ENCODE measurements at regions not wholly inside any gene's neighbourhood (a gene's known extent, or its start where the extent isn't known, plus 50 kb on each side); places are given as distances from the start of the nearest gene placed in this dataset.

GRCh38 chr5:58255970-58256369 is 203.9 kb downstream of the PLK2 start:
- Histone ChIP-seq H3K36me3 (replicated peaks in 1 of 2; ENCODE audit: control insufficient read depth in 1 of 2, insufficient read depth in 2 of 2, low read length in 1 of 2) (no peaks in the 10 kb centered on the region), H2AFZ (ENCODE audit: low read depth) (no peak overlapping the region), H3K4me2 (no peak overlapping the region), H3K9me2 (no peaks in the 10 kb centered on the region), H3K4me1 (ENCODE audit: control insufficient read depth in 1 of 2, insufficient read depth in 2 of 2, low read depth in 1 of 2, low read length in 1 of 2) (peaks cover 0 to 16% of the 10 kb centered on the region in 2 experiments; a peak in 3 of 4 replicates), H3K9ac (no peak overlapping the region), H3K79me2 (ENCODE audit: insufficient read depth) (no peaks in the 10 kb centered on the region), H3K27me3 (ENCODE audit: insufficient read depth) (no peaks in the 10 kb centered on the region), H4K20me1 (ENCODE audit: insufficient read depth) (no peaks in the 10 kb centered on the region), H3F3A (replicated peaks; ENCODE audit: insufficient read depth) (peaks cover 8% of the 10 kb centered on the region), H3K27ac (ENCODE audit: low read depth in 2 of 2, low read length in 1 of 2) (no peak overlapping the region), H3K9me3 (no peaks in the 10 kb centered on the region), H3K4me3 (ENCODE audit: low read depth in 2 of 2, low read length in 1 of 2) (no peak overlapping the region)
- no peak for TF ChIP-seq RXRA (IDR thresholded peaks at IDR 0.05; ENCODE audit: borderline replicate concordance, low read depth)
- no peak for TF ChIP-seq FOXM1 (IDR thresholded peaks at IDR 0.05; ENCODE audit: low read depth)
- no peak for TF ChIP-seq NFIC (IDR thresholded peaks at IDR 0.05; ENCODE audit: borderline replicate concordance)
- no peak for TF ChIP-seq ZBTB33 (IDR thresholded peaks at IDR 0.05; ENCODE audit: borderline replicate concordance, low read depth)
- TF ChIP-seq CTCF (IDR thresholded peaks at IDR 0.05), result no peak
- WGBS (ENCODE audit: low lambda C conversion rate), result 83% methylated on average over 2 of the region's 2 CpGs
- CTCF ChIA-PET, result no interaction called here
- DNase-seq, result no peak
- POLR2A ChIA-PET, result no interaction called here

GRCh38 chr5:58255386-58255785 is 204.5 kb downstream of the PLK2 start:
- H2AFZ ChIP-seq (ENCODE audit: low read depth), result no peak overlapping the region
- peaks cover 0 to 15% of the 10 kb centered on the region in 2 experiments; a peak in 3 of 4 replicates for H3K4me1 ChIP-seq (ENCODE audit: control insufficient read depth in 1 of 2, insufficient read depth in 2 of 2, low read depth in 1 of 2, low read length in 1 of 2)
- no peaks in the 10 kb centered on the region for H3K79me2 ChIP-seq (ENCODE audit: insufficient read depth)
- H3K4me3 ChIP-seq (ENCODE audit: low read depth in 2 of 2, low read length in 1 of 2), result no peak overlapping the region
- DNase-seq, result no peak
- H4K20me1 ChIP-seq (ENCODE audit: insufficient read depth), result no peaks in the 10 kb centered on the region
- WGBS (ENCODE audit: low lambda C conversion rate), result 67% methylated on average over 1 of the region's 1 CpG
- no peaks in the 10 kb centered on the region for H3K9me2 ChIP-seq
- H3K27ac ChIP-seq (ENCODE audit: low read depth in 2 of 2, low read length in 1 of 2), result no peak overlapping the region
- no peaks in the 10 kb centered on the region for H3K36me3 ChIP-seq (replicated peaks in 1 of 2; ENCODE audit: control insufficient read depth in 1 of 2, insufficient read depth in 2 of 2, low read length in 1 of 2)
- no peak overlapping the region for H3K9ac ChIP-seq
- POLR2A ChIA-PET, result interaction anchor here (0.6 kb wide), 1 partner anchor 1122 kb away, joined by 3 read pairs; no protein-coding TSS in a partner anchor
- no peak overlapping the region for H3K4me2 ChIP-seq
- peaks cover 8% of the 10 kb centered on the region for H3F3A ChIP-seq (replicated peaks; ENCODE audit: insufficient read depth)
- H3K27me3 ChIP-seq (ENCODE audit: insufficient read depth), result no peaks in the 10 kb centered on the region
- CTCF ChIA-PET, result no interaction called here
- H3K9me3 ChIP-seq, result no peaks in the 10 kb centered on the region
- TF ChIP-seq REST (IDR thresholded peaks at IDR 0.05; ENCODE audit: low read depth, low read length), result no peak
- TF ChIP-seq MAX (IDR thresholded peaks at IDR 0.05; ENCODE audit: low read depth), result no peak
- no peak for TF ChIP-seq MXI1 (IDR thresholded peaks at IDR 0.05; ENCODE audit: low read depth, low read length)
- no peak for TF ChIP-seq USF1 (IDR thresholded peaks at IDR 0.05; ENCODE audit: borderline replicate concordance, low read depth)
- TF ChIP-seq EZH2phosphoT487 (IDR thresholded peaks at IDR 0.05; ENCODE audit: borderline replicate concordance, low read depth), result no peak
- TF ChIP-seq ZBTB33 (IDR thresholded peaks at IDR 0.05; ENCODE audit: borderline replicate concordance, low read depth), result no peak
- no peak for TF ChIP-seq ELF1 (IDR thresholded peaks at IDR 0.05)
- TF ChIP-seq YY1 (IDR thresholded peaks at IDR 0.05; ENCODE audit: low read depth), result no peak
- no peak for TF ChIP-seq CHD2 (IDR thresholded peaks at IDR 0.05; ENCODE audit: low read length, partially characterized antibody)
- no peak for TF ChIP-seq TEAD4 (IDR thresholded peaks at IDR 0.05; ENCODE audit: borderline replicate concordance, insufficient read depth)
- TF ChIP-seq JUND (IDR thresholded peaks at IDR 0.05), result no peak
- TF ChIP-seq NRF1 (IDR thresholded peaks at IDR 0.05; ENCODE audit: low read depth, low read length), result no peak
- TF ChIP-seq RCOR1 (IDR thresholded peaks at IDR 0.05; ENCODE audit: low read length), result no peak
